Astrocyte of the spinal cord (primary cell): ENCODE measurements at regions not wholly inside any gene's neighbourhood (a gene's known extent, or its start where the extent isn't known, plus 50 kb on each side); places are given as distances from the start of the nearest gene placed in this dataset.
"Not testable (repeated sequence)": the region's sequence is repeated elsewhere in the genome, so short reads cannot be mapped to it uniquely, and the experiment has no call there.

Source experiments
- DNase-seq: peaks from one replicate; pipeline ENCODE4 v3.0.0; 2011; ENCODE audit warnings: low read depth, low spot score
- H3K4me3 ChIP-seq: 2 replicates; pipeline ENCODE4 v1.5.1; 2011; ENCODE audit warnings: low read depth, mild to moderate bottlenecking, low read length, moderate library complexity
- in situ Hi-C: cut with HindIII; loops from 2 replicates; pipeline ENCODE4 v1.10.0; 2017; ENCODE audit warnings: low sequenced_read_pairs
- TF ChIP-seq, protein P1 (sequence below): IDR thresholded peaks from 2 replicates; pipeline ENCODE4 v1.5.1; 2012; ENCODE audit warnings: low read depth, mild to moderate bottlenecking, low read length, inconsistent platforms

DNA sequence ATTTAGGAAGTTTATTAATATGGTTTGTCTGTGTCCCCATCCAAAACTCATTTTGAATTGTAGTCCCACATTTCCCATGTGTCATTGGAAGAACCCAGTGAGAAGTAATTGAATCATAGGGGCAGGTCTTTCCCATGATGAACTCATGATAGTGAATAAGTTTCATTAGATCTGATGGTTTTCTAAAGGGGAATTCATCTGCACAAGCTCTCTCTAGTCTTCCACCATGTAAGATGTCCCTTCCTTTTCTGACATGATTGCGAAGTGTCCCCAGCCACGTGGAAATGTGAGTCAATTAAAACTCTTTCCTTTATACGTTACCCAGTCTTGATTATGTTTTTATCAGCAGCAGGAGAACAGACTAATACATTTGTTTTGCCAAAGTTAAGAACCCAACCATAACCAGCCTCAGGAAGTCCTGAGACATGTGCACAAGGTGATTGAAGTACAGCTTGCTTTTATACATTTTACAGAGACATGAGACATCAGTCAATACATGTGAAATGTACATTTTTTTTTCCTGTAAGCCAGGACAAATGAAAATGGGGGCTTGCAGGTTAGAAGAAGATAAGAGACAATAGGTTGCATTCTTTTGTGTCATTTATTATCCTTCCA, 1136.7 kb downstream of the TMEM121 start:
- no peak for DNase-seq
- in situ Hi-C loops = no loop called here
- H3K4me3 ChIP-seq = no peak overlapping the region
- TF ChIP-seq, protein P1, sequence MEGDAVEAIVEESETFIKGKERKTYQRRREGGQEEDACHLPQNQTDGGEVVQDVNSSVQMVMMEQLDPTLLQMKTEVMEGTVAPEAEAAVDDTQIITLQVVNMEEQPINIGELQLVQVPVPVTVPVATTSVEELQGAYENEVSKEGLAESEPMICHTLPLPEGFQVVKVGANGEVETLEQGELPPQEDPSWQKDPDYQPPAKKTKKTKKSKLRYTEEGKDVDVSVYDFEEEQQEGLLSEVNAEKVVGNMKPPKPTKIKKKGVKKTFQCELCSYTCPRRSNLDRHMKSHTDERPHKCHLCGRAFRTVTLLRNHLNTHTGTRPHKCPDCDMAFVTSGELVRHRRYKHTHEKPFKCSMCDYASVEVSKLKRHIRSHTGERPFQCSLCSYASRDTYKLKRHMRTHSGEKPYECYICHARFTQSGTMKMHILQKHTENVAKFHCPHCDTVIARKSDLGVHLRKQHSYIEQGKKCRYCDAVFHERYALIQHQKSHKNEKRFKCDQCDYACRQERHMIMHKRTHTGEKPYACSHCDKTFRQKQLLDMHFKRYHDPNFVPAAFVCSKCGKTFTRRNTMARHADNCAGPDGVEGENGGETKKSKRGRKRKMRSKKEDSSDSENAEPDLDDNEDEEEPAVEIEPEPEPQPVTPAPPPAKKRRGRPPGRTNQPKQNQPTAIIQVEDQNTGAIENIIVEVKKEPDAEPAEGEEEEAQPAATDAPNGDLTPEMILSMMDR = no peak

DNA sequence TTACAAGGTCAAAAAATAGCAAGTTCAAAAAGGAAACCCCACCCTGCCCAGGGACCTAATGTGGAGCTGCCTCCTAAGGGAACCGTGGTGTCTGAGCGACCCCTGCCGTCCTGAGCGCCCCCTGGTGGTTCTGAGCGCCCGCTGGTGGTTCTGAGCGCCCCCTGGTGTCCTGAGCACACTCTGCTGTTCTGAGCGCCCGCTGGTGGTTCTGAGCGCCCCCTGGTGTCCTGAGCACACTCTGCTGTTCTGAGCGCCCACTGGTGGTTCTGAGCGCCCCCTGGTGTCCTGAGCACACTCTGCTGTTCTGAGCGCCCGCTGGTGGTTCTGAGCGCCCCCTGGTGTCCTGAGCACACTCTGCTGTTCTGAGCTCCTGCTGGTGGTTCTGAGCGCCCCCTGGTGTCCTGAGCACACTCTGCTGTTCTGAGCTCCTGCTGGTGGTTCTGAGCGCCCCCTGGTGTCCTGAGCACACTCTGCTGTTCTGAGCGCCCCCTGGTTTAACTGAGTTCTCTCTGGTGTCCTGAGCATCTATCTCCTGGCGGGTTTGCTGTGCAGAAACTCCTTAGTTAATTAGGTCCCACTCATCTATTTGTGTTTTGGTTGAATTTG, 1137.5 kb downstream of the TMEM121 start:
- H3K4me3 ChIP-seq, DNase-seq, in situ Hi-C loops: not testable (repeated sequence)
- TF ChIP-seq, protein P1 = peak; percentile 11

DNA sequence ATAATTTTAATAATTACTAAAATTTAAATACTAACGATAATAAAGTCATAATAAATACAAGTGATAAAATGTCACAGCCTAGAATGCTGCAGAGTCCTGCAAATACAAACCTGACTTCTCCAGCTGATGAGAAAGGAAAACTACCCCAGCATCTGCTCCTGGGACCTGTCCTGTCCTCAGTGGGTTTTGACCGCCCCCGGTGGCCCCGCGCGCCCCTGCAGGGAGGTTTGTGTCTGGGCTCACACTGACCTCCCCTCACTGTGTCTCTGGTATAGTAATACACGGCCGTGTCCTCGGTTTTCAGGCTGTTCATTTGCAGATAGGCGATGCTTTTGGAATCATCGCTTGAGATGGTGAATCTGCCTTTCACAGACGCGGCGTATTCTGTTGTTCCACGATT, 1139.4 kb downstream of the TMEM121 start:
- no peak overlapping the region for H3K4me3 ChIP-seq
- TF ChIP-seq, protein P1 = no peak
- DNase-seq = no peak
- in situ Hi-C loops = no loop called here

DNA sequence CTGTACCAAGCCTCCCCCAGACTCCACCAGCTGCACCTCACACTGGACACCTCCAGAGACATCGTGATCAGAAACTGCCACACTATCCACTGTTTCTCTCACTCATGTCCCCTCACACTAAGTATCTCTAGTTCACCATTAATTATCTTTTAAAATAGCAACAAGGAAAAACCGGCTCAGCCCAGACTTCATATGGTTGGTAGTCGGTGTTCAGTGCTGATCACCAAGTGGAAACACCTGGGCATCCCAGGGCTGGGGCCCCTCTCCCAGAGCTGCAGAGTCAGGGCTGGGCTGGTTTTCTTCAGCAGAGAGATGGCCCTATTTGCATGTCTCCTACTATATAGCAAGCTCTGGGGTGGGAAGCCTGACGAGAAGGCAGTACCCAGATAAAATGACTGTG, 1140.0 kb downstream of the TMEM121 start:
- no peak overlapping the region for H3K4me3 ChIP-seq
- in situ Hi-C loops = no loop called here
- TF ChIP-seq, protein P1 = no peak
- no peak for DNase-seq

DNA sequence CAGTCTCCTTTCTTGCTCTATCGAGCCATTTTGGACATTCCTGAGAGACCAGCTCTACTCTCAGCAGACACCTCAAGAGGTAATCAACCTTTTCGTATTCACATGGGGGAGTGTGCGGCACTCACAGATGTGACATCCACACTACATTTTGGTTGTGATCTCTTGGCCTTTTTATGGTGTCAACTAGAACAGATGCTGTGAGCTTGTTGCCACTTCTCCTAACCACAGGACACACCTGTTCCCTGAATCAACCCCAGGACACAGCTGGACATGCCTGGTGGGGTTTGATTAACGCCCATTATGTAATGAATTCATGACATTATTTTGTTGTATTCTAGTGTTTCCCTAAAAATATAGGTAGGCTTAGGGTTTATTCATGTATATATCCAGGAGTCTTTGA, 1143.6 kb downstream of the TMEM121 start:
- DNase-seq = no peak
- H3K4me3 ChIP-seq = no peak overlapping the region
- TF ChIP-seq, protein P1 = no peak
- in situ Hi-C loops = no loop called here

DNA sequence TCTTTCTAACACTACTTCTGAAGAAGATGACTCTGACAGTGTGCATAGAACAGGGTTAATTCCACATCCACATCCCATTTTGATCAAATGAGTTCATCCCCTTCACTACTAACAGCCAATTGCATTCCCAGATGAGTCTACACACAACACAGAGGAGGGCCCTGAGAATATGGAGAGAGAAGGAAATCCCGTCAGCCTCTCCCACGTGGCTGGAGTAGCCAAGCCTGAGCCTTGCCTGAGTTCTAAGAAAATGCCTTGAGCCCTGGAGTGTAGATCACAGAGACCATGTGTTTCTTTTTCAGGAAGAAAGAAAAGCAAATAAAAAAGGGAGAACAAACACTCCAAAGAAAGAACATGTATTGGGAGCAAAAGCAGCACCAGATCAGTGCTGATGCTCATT, 1147.7 kb downstream of the TMEM121 start:
- DNase-seq, H3K4me3 ChIP-seq, in situ Hi-C loops: not testable (repeated sequence)

DNA sequence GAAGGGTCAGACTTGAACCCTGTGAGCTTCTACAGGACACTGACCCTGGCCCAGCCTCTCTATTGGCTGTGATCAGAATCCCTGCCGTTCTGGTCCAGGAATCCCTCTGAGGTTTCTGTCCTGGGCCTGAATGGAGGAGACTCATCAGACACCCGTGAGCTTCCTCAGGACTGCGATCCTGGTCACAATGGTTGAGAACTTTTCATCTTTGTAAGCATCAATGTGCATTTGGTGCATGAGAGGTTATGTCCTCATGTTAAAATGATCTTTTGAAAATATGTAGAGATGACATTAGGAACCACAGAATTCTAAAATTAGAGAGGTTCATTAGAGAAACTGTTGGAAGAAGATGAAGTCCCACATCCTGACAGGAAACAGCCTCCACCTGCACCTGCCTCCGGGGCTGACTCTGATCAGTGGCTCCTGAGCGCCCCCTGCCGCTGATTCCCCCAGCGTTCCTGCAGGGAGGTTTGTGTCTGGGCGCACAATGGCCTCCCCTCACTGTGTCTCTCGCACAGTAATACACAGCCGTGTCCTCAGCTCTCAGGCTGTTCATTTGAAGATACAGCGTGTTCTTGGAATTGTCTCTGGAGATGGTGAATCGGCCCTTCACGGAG, 1148.2 kb downstream of the TMEM121 start:
- H3K4me3 ChIP-seq, in situ Hi-C loops, DNase-seq: not testable (repeated sequence)

DNA sequence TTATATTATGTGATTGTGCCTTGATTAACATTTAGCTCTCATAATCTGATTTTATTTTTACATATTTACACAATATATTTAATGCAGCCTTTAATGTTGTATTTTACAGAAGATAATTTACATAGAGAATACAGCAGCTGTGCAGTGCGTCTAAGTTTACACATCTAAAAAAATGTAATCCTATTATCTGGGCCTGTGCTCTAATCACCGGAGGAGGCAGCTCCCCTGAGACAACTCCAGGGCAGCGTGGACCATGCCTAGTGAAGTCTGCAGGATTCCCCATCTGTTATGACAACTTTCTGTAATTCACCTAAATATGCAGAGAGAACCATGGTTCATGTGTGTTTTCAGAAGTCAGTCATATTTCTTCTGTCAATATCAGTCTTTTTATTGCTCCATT, 1149.3 kb downstream of the TMEM121 start:
- in situ Hi-C loops, H3K4me3 ChIP-seq, DNase-seq: not testable (repeated sequence)
